ENCODE measurements at regions not wholly inside any gene's neighbourhood (a gene's known extent, or its start where the extent isn't known, plus 50 kb on each side); places are given as distances from the start of the nearest gene placed in this dataset.

DNA sequence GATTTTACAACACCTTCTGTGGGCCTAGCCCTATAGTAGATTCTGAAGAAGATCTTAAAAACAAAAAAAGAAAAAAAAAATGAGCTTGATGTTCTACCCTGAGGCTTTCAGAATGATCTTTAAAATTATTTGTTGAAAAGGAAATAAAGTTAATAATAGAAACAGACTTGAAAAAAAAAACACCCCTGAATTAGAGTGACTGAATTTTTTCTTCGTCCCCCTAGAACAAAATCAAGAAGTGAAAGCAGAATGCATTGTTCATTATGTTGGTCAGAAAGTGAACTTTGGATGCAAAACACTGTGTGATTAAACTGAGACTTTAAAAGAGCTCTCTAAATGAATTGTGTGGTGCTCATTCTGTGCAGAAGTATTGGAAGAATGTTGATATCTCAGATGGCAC lies 1384.4 kb upstream of the PIK3C3 start:
- TF ChIP-seq, protein P1, sequence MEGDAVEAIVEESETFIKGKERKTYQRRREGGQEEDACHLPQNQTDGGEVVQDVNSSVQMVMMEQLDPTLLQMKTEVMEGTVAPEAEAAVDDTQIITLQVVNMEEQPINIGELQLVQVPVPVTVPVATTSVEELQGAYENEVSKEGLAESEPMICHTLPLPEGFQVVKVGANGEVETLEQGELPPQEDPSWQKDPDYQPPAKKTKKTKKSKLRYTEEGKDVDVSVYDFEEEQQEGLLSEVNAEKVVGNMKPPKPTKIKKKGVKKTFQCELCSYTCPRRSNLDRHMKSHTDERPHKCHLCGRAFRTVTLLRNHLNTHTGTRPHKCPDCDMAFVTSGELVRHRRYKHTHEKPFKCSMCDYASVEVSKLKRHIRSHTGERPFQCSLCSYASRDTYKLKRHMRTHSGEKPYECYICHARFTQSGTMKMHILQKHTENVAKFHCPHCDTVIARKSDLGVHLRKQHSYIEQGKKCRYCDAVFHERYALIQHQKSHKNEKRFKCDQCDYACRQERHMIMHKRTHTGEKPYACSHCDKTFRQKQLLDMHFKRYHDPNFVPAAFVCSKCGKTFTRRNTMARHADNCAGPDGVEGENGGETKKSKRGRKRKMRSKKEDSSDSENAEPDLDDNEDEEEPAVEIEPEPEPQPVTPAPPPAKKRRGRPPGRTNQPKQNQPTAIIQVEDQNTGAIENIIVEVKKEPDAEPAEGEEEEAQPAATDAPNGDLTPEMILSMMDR (IDR thresholded peaks at IDR 0.05) = no peak
- TF ChIP-seq POLR2A (IDR thresholded peaks at IDR 0.05) = no peak
- no peak for TF ChIP-seq EP300 (IDR thresholded peaks at IDR 0.05)
- TF ChIP-seq POLR2AphosphoS5 (IDR thresholded peaks at IDR 0.05) = no peak
